ENCODE measurements at regions not wholly inside any gene's neighbourhood (a gene's known extent, or its start where the extent isn't known, plus 50 kb on each side); places are given as distances from the start of the nearest gene placed in this dataset.
A peak's percentile ranks its signal among the peaks of the same experiment; 100 is the strongest.
"Not testable (repeated sequence)": the region's sequence is repeated elsewhere in the genome, so short reads cannot be mapped to it uniquely, and the experiment has no call there.

DNA sequence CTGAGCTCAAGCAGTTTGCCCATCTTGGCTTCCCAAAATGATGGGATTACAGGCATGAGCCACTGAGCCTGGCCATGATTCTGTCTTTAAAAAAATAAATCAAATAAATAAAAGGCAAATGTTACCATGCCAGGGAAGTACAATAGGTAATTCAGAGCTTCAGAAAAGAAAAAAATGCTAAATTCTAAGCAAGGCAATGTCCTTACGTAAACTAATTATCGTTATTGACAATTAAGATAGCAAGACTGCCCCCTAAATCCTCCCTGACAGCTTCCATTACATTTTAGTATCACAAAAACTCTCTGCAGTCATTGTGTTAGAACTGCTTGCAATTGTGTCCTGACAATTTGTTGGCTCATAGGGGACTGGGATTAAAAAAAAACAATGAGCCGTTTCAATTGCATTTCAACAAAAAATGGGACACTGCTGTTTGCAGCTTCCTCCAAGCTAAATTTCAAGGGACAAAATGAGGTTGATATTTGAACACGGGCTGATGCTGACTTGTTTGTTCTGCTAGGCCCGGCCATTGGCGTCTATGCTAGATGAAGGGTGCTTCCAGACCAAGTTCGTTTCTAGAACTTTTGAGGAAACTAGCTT lies 88.9 kb downstream of the MOGAT1 start:
- no peak for DNase-seq

DNA sequence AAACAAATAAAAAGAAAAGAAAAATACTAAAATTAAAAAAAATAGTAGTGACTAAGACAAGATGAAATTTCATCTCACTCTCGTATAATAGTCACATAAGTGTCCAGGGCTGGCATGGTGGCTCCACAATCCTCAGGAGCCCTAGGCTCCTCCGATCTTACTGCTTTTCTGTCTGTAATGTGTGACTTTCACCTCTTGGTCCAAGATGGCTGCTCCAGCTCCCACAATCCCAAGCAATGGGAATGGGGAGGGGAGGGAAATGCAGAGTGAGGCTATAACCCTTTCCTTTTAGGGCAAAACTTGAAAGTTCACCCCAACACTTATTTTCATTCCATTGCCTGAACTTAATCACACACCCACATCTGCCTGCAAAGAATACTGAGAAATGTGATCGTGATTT lies 90.4 kb downstream of the MOGAT1 start:
- no peak for DNase-seq

DNA sequence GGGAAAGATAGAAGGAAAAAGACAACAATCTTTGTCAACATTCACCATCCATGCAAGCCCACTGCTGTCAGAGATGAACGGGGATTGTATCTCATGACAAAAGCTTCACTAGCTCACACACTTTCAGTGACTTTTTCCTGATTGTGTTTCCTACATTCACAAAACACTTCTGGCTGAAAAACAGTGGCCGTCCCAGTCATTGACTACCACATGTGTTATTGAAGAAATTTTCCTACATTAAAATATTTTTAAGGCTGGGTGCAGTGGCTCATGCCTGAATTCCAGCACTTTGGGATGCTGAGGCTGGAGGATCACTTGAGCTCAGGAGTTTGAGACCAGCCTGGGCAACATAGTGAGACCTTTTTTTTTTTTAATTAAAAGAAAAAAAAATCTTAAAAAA lies 90.9 kb downstream of the MOGAT1 start:
- DNase-seq = no peak

DNA sequence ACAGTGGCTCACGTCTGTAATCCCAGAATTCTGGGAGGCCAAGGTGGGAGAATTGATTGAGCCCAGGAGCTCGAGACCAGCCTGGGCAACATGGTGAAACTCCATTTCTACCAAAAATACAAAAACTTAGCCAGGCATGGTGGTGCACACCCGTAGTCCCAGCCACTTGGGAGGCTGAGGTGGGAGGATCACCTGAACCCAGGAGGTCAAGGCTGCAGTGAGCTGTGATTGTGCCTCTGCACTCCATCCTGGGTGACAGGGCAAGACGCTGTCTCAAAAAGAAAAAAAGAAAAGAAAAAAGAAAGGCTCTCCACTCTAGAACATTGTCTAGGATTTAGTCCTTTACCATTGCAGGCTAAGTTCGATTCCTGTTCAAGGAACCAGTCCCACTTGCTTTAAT lies 94.4 kb downstream of the MOGAT1 start:
- not testable (repeated sequence) for DNase-seq

DNA sequence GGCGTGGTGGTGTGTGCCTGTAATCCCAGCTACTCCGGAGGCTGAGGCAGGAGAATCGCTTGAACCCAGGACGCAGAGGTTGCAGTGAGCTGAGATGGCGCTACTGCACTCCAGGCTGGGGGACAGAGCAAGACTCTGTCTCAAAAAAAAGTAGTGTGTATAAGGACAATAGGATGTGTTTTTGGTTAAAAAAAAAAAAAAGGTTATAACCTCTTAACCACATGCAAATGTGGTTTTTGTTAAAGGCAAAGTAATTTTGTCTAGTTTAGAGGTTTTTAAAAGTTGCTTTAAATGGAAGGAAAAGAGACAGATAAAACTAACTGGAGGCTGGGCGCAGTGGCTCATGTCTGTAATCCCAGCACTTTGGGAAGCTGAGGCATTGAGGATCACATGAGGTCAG lies 92.8 kb upstream of the ACSL3 start:
- not testable (repeated sequence) for DNase-seq

DNA sequence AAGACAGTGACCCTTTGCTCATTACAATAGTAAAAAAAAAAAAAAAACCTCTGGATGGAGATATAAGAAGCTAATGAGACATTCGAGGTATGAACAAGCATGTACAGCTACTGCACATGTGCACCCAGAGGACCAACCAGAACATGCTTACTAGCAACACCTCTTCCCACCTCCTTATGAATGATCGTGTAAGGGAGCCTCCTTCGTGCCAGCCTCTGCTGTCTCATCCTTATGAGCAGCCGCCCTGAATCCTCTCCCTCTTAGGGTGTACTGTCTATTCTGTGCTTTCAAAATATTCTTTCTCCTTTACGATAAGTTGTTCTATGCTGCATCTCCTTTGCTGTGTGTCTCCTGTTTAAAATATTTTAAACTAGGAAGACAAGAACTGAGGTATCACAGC lies 91.4 kb upstream of the ACSL3 start:
- no peak for DNase-seq

DNA sequence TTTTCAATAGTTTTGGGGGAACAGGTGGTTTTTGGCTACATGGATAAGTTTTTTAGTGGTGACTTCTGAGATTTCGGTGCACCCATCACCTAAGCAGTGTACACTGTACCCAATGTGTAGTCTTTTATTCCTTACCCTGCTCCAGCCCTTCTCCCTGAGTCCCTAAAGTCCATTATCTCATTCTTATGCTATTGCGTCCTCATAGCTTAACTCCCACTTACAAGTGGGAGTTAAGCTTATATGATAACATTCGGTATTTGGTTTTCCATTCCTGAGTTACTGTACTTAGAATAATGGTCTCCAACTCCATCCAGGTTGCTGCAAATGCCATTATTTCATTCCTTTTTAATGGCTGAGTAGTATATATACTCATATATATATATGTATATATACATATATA lies 90.9 kb upstream of the ACSL3 start:
- DNase-seq = no peak

DNA sequence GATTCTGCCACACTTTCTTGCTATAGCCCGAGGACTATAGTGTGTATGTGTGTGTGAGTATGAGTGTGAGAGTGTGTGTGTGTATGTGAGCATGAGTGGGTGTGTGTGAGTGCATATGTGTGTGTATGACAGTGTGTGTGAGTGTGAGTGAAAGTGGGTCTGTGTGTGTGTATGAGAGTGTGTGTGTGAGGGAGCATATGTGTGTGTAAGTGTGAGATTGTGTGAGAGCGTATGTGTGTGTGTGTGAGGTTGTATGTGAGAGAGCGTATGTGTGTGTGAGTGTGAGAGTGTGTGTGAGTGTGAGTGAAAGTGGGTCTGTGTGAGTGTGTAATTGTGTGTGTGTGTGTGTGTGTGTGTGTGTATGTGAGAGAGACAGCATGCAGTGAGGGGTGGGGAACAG lies 89.0 kb upstream of the ACSL3 start:
- no peak for DNase-seq

DNA sequence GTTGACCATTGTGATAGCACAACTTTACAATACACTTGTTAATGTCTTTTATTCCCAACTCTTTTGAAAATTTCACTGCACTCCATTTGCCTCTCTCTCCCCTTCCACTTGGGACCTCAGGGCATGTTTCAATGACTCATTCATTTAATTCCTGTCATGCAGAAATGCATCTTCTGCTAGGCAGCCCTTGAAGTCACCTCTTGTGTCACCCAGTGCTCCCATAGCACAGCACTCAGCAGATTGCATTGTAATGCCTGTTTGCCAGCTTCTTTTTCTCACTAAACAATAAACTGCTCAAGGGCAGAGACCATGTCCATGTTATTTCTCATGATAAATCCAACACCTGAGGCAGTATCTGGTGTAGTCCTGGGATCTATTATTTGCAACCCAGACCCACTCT lies 85.9 kb upstream of the ACSL3 start:
- no peak for DNase-seq

DNA sequence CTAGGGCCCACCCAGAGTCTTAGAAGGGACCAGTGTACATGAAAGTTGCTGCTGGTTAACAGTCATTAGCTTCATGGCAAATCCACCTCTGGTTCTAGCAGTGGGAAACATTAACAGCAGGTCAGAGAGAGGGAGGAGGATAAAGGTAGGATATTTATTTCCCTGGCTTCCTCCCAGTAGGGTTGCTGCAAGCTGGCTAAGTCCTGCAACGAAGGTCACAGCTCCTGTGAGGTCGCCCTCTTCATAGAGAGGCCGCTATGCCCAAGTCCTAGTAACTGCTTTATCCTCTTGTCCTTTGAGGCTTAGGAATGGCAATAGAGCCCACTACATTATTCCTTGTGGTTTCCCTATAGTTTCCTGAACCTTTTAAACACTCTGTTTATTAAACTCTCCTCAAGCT lies 84.0 kb upstream of the ACSL3 start:
- no peak for DNase-seq

DNA sequence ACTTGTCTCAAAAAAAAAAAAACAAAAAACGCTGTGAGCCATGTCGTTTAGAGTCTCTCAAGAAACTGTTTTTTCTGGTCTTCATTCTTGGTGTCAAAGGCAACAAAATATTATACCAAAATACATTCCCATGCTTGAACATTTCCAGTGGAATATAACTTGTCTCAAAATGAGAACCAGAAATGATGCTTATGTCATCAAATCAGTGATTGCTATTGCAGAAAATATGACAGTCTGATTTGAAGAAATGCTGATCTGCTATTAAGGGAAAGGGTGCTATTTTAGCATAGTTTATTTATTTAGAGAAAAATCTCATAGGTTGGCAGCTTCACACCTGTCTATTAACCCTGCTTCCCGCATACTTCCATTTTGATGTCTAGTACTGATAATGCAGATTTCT lies 82.4 kb upstream of the ACSL3 start:
- DNase-seq = no peak

DNA sequence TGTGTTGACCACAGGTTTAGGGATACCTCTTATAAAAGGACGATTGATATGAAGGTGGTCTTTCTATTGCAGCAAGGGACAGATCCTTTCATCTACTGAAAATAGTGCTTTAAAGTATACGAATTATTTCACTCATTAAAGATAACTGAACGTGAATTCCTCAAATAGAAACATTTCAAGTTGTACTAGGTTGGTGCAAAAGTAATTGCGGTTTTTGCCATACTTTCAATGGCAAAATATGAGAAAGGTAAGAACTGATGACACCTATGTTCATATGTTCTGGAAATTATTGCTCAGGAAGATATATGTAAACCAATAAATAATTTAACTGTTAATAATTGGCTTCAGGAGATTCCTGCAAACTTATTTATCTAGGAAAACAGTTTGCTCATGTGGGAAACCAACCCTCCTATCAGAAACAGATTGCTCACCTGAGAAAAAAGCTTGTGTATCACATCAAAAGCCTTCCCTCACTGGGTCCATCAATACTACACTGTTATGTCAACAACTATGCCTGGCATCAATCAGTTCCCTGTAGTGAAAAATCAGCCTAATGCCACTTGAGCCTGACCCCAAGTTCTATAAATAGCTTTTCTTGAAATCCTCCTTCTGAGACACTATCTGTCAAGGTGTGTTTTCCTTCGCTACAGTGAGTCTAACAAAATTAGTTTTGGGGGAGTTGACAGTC lies 81.5 kb upstream of the ACSL3 start:
- DNase-seq = no peak

DNA sequence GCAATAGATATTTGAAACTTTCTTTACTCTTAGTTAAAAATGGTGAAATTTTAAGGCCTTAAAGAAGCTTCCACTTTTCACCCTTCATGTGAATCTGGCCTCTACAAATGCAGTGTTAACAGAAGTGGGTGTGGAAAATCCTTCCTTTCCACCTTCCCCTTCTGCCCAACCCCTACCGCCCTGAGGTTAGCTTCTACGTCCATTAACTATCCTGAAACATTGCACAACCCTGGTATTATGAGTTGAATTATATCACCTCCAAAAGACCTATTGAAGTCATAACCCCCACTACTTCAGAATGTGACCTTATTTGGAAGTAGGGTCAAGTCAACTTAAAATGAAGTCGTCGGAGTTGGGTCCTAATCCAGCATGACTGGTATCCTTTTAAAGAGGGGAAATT lies 80.8 kb upstream of the ACSL3 start:
- no peak for DNase-seq

DNA sequence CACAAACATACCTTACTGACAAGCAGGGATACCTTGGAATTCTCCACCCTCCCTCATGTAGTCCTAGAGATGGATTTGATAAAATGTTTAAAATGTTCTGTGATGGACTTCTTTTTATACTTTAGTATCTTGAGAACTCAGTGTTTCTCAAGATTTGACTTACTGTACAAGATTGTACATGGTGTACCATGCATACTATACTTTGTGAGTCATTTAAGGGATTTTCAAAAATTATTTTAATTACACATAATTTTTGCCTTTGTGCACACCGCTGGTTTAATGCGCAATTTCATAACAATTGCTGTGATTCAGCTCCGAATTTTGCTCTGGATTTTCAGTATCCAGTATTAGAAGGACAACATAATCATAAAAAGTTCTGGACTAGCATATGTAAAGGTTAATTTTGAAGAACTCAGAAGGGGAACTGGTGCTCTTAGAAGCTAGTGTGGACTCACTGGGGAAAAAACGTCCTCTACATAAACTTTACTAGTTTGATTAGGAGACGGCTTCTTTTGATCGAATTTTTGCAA lies 78.6 kb upstream of the ACSL3 start:
- DNase-seq = no peak

DNA sequence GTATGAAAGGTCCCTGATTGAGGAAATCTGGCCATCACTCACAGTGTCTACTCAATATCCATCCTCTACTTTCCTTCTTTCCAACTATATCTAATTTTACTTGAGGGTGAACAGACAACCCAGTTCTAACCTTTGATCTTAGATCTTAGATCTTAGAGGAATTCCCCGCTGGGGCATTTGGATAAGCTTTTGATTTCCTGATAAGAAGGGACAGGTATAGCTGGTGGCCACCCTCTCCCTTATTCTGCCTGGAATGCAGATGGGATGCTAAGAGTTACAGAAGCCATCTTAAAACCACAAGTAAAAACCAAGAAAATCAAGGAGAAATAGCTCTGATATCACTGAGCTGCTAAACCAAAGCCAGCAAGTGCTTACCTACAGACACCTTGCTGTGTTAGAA lies 77.2 kb upstream of the ACSL3 start:
- no peak for DNase-seq

DNA sequence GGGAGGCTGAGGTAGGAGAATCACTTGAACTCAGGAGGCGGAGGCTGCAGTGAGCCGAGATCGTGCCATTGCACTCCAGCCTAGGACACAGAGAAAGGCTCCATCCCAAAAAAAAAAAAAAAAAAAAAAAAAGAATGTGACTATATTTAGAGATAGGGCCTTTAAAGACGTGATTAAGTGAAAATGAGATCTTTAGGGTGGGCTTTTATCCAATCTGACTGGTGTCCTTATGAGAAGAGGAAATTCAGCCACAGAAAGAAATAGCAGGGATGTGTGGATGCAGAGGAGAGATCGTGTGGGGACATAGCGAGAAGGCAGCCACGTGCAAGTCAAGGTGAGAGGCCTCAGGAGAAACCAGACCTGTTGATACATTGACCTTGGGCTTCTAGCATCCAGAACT lies 69.9 kb upstream of the ACSL3 start:
- no peak for DNase-seq

DNA sequence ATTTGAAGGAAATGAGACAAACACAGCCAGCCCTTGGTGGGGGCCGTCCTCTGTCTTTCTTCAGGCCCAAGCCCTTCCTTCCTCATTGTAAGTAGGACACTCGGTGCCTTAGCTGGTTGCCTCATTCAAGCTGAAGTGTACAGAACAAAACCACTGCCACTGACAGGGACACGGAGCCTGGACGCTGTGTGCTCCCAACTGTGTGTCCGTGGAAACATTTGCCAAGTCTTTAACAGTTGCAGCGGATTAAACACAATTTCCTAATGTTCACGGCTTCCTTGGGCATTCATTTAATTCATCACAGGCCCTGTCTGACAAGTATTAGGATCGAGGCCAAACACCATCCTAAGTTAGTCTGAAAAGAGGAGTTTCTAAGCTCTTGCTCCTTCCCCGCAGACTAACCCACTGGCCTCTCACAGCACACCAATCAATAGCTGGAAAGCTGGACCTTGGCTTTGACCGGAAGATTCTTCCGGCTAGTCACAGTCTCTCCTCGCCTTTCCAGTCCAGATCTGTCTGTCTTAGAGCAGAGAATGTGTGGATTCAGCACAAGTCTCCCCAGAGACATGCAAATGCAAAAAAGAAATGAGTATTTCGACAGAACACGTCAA lies 68.7 kb upstream of the ACSL3 start:
- no peak for DNase-seq

DNA sequence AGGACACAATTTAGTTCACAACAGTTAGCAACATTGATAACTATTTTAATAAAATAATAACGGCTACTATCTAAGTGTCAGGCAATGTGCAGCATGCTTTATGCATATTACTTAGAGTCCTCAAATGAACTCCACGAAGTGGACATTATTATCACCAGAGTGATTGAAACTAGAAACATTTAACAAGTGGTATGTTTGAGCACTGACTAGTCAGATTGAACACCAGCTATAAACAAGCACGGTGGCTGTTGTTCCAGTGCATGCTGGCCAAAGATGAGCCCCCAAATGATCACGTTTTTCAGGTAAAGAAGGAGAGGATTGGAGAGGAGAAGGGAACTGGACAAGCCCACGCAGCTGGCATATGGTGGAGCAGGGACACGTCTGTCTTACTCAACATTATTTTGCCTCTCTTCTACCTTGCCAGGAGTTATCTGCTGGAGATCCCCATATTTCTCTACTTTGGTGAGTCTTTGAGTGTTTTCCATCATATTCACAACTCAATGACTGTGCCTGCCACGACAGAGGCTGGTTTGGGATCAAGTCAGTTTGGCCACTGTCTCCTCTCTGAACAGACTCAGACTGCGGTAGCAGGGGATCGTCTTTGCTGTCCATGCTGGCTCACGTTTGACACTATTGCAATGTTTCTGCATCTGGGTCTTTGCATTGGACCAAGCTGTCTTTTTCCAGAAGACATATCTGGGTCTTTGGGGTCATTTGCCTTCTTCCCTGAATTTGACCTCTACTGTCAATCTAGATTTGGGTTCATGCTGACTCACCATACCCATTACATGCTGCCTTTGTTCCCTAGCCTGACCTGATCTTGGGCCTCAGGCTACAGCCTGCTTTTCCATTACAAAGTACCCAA lies 66.0 kb upstream of the ACSL3 start:
- no peak for DNase-seq

DNA sequence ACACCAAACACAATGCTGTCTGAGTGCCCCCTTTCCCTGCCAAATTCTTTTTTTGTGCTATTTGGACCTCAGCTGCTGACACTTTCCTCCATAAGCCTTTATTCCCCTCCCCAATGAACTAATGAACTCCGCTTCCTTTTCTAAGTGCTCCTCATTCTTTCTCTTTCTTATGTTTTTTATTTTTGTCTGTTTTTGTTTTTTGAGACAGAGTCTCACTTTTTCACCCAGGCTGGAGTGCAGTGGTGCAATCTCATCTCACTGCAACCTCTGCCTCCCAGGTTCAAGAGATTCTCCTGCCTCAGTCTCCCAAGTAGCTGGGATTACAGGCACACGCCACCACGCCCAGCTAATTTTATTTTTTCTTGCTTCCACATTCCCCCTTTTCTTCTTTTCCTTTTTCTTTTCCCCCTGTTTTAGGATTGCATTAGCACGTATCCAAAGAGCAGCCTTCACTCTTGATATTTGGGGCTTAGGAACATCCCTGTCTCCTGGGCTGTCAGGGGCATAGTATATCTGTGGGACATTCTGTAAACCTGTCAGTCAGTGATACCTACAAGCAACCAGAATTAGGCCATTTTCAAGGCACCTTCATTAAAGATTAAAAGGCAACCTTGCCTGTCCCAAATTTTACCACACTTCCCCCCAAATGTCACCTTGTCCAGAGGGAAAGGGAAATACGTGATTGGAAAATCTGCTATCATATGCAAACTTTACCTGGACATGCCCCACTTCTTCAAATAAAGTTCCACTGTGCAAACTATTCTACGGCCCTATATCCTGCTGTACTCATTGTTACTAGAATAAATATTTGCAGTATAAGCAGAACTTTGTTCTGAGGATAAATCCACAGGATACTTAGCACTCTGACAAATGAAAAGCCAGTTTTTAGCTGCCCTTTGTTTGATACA lies 65.1 kb upstream of the ACSL3 start:
- no peak for DNase-seq

DNA sequence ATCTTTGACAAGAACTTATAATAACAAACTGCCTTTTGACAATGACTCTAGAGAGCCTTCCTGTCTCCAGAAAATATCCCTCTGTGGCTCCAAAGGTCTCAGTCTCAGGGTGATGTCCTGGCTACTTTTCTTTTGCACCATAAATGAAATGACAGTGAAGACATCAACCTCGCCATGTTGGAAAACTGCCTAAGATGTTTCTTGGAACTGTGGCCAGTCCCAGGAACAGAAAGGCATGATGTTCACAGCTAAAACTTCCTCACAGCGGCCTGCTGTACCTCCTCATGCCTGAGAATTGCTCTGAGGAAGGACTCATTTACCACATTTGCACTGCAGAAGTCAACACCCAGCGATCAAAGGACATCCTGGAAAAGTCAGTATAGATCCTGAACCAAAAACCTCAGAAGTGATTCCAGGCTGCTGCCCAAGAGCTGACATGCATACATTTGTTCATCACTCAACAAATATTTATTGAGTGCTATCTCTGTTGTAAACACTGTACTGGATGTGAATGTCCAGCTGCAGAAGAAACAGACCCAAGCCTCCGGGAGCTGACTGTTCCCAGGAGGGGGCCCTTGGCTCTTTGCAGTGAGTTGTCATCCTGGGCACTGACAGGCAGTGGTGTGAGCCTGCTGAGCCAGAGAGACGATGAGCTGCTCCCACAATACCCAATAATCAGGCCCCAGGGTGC lies 64.3 kb upstream of the ACSL3 start:
- no peak for DNase-seq

DNA sequence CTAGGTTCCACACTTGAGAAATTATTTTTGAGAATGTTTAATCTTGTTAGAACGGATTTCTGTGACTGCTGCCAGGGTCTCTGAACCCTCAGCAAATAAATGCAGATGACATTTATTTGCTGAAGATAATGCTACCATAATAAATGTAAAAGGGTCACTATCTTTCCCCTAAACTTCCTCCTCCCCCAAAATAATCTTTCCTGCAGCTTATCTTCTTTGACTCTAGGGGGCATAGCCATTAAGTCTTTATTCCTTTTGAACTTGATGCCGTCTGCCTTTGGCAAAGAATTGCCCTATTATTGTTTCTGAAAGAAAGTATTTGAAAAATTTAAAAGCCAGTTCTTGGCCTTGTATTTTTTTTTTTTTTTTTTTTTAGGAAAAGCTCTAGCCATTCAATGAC lies 63.6 kb upstream of the ACSL3 start:
- peak; percentile 11 for DNase-seq

DNA sequence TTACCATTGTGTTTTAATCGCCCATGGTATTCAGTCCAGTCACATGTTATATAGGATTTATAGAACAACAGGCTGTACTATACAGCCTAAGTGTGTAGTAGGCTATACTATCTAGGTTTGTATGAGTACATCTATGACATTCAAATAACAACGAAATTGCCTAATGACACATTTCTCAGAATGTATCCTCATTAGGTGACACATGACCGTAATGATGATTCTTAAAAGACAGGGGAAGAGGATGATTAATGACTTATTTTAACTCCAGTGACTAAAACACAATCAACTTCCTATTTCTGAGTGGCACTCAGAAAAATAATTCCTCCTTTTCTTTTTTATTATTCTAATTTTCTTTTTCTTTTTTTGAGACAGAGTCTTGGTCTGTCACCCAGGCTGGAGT lies 63.0 kb upstream of the ACSL3 start:
- DNase-seq = no peak

All from NCI-H1105 treated with DMSO at 0.1 percent for 48 hours (cell line).